Activated CD4-positive, CD25-positive, alpha-beta regulatory T cell treated with anti-CD3 and anti-CD28 coated beads, Interleukin-2, amount 50 U/mL, for 24 hours (primary cell): ENCODE measurements at regions not wholly inside any gene's neighbourhood (a gene's known extent, or its start where the extent isn't known, plus 50 kb on each side); places are given as distances from the start of the nearest gene placed in this dataset.
A peak's percentile ranks its signal among the peaks of the same experiment; 100 is the strongest.
"Not testable (repeated sequence)": the region's sequence is repeated elsewhere in the genome, so short reads cannot be mapped to it uniquely, and the experiment has no call there.

Source experiments
- ATAC-seq, 2 donors: fragments of 150-1000 bp; cut with Tn5 transposase; one replicate each; pipeline ENCODE4 v1.10.0; 2021; ENCODE audit warnings: mild to moderate bottlenecking in 1 of 2, moderate library complexity in 1 of 2

DNA sequence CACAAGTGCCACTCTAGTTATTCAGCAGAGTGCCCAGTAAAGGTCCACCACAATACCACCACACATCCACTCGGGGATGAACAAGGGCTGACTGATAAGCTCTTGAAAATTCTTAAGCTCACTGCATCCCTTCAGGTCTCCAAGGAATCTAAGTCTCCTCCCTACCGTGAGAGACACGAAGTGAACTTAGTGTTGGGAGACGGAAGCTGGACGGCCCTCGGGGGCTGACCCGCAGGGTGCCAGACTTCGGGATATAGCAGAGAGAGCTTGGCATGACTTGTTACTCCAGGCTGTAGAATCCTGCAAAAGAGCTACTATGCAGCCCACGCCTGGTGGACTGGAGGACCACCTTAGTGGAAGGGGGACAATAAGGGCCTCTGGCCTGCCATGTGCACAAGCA is 75.1 kb downstream of the LYZL1 start:
- not testable (repeated sequence) for ATAC-seq

- not testable (repeated sequence) for ATAC-seq
Measured at GRCh38 chr10:29366206-29366605, 77.3 kb downstream of the LYZL1 start.

- no peak for ATAC-seq
Measured at GRCh38 chr10:29369419-29369818, 80.5 kb downstream of the LYZL1 start.

- no peak for ATAC-seq
Measured at GRCh38 chr10:29370097-29371092, 81.5 kb downstream of the LYZL1 start.

DNA sequence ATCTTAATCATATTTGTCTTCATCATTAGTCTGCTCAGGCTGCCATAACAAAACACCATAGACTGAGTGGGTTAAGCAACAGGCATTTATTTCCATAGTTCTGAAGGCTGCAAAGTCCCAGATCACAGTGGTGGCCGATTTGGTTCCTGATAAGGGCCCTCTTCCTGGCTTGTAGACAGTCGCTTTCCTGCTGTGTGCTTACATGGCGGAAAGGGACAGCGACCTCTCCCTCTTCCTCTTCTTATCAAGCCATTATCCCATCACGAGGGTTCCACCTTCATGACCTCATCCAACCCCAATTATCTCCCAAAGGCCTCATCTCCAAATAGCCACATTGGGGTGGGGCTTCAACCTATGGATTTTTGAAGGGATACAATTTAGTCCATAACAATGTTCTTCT is 84.0 kb downstream of the LYZL1 start:
- ATAC-seq, result no peak

- no peak for ATAC-seq
Measured at GRCh38 chr10:29374162-29374561, 85.3 kb downstream of the LYZL1 start.

DNA sequence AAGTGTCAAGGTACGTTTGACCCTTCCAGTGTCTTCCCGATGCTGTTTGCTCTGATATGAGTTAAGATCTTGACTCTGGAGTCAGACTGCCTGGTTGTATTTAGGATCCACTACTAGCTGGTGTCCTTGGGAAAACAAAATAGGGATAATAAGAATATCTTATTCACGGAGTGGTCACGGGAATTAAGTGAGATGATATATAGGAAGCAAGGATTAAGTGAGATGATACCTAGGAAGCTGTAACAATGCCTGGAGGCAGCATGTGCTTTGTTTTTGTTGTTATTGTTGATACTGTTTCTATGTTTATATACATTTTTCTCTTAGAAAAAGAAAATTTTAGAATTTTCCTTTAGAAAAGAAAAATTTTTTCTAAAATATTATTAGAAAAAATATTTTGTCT is 87.0 kb downstream of the LYZL1 start:
- no peak for ATAC-seq

DNA sequence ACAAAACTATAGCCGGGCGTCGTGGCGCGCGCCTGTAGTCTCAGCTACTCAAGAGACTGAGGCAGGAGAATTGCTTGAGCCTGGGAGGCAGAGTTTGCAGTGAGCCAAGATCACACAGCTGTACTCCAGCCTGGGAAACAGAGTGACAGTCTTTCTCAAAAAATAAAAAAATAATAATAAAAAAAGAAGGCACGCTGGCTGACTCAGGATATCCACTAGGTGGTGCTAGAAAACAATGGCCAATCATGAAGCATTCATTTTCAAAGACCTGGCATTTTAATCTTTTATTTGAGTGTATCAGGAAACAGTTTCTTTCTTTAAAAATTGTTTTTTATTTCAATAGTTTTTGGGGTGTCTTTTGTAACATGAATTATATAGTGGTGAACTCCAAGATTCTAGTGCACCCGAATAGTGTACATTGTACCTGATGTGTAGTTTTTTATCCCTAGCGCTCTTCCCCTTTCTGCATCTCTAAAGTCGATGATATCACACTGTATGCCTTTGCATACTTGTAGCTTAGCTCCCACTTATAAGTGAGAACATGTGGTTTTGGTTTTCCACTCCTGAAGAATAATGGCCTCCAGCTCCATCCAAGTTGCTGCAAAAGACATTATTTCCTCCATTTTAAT is 88.6 kb downstream of the LYZL1 start:
- ATAC-seq, result no peak

- ATAC-seq, result no peak
Measured at GRCh38 chr10:29378106-29378505, 89.2 kb downstream of the LYZL1 start.

DNA sequence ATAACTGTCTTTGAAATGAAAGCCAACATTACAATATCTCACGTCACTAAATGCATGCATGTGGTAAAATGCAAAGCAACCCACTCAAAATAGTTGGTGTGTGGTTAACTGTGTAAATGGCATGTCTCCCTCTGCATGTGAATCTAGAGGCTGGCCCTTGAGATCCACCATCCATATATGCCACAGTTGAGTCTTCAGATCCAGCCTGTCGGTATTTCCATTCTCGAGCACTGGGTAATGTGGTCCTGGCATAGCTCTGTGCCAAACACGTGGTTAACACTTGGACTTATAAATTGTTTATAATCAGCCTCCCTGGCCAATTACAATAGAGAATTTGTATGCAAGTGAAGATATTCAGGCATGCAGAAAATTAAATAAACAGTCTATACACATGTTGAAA is 90.3 kb downstream of the LYZL1 start:
- no peak for ATAC-seq

DNA sequence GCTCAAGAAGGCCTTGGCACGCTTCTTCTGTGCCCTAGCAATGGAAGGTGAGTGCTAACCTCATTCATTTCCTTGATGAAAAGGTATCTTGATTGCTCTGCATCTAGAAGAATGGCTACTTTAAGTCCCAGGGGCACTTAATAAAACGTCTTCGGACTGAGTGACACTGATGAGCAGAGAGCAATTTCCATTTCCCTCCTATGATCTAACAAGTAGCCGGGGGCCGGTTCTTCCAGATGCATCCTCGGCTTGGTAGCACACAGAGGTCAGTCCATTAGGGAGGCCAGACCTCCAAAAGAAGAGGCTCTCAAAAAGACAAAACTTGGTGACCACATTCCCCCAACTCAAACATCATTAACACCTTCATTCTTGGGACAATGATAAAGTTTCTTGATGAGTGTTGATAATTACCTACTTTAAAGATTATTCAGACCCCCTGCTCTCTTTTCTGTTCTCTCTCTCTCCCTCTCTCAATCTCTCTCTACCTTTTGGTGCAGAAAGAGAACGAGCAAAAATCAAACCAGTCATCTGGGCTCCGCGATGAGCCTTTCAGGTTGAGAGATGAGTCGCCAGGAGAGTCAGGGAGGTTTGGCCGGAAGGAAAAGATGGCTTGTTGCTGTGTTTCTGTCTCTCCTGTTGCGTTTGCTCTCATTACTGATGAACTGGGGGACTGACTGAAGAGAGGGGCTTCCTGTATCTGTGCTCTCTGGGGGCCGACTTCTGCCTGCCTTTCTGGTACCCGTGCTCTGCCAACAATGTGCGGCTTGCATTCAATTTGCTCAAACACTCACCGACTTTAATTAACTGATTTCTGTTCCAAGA is 91.1 kb downstream of the LYZL1 start:
- peak in 1 of 2 donors; percentile 35 for ATAC-seq

DNA sequence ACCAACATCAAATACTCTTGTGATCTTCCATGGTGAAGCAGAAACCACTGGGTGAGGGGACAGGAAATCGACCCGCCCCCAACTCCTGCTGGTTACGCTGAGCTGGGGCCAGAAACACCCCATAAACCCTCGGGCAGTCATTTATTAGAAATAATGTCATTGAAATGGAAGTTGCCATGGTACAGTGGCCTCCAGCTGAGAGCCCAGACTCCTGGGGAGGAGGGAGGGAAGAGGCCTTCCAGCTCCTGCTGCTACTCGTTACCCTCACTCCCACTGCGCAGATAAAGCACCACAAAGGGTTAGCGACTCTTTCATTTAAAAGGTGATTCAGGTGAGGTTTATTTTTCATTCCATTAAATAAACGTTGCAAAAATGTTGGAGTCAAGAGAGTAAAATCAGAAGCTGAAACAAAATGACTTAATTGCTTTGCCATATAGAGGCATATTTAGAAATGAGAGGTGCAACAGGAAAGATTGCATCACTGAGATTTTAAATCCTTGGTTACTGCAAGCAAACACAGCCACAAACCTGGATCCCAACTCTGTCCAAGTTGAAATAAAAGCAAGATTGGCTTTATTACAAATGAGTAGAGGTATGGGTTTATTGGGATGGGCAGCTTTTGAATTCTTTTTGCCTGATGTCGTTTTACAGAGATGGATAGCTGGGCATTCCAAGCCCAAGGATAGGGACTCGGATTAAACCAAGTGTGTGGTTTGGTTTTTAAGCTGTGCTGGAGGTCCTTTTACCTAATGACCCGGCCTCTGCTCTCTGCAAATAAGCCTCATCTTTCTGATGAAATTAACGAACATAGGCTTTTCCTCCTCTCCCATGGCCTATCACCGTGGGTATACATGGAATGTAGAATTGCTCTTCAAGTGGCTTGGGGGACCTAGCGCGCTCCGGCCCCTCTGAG is 92.0 kb downstream of the LYZL1 start:
- not testable (repeated sequence) for ATAC-seq

DNA sequence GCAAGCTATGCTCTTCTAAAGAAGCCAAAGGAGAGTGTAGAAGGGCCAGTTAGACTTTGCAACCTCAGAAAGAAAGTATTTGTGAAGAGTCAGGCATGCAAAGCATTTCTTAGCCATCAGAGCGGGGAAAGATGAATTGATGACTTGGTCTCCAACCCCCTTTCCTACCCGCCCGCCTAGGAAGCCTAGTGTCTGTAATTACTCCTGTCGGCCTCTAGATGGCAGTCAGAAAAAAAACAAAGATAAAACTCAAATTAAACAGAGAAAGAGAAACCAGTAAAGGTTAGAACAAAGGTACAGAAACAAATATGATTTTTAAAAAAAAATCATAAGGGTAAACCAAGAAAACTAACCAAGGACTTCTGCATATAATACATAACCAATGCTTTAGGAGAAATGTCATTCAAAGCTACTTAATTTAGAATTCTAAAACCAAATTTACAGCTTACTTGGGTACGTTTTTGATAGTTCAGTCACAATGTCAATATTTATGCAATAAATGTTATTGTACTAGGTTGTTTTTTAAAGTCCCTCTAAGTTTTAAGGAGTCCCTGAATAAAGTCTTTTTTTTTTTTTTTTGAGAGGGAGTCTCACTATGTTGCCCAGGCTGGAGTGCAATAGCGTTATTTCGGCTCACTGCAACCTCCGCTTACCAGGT is 97.6 kb downstream of the LYZL1 start:
- ATAC-seq, result no peak

GRCh38 chr10:29387269-29387668 is 98.4 kb downstream of the LYZL1 start:
- ATAC-seq, result no peak

- ATAC-seq, result not testable (repeated sequence)
Measured at GRCh38 chr10:29388112-29388511, 99.2 kb downstream of the LYZL1 start.

- no peak for ATAC-seq
Measured at GRCh38 chr10:29389493-29389892, 100.6 kb downstream of the LYZL1 start.

- no peak for ATAC-seq
Measured at GRCh38 chr10:29389935-29390334, 101.1 kb downstream of the LYZL1 start.

DNA sequence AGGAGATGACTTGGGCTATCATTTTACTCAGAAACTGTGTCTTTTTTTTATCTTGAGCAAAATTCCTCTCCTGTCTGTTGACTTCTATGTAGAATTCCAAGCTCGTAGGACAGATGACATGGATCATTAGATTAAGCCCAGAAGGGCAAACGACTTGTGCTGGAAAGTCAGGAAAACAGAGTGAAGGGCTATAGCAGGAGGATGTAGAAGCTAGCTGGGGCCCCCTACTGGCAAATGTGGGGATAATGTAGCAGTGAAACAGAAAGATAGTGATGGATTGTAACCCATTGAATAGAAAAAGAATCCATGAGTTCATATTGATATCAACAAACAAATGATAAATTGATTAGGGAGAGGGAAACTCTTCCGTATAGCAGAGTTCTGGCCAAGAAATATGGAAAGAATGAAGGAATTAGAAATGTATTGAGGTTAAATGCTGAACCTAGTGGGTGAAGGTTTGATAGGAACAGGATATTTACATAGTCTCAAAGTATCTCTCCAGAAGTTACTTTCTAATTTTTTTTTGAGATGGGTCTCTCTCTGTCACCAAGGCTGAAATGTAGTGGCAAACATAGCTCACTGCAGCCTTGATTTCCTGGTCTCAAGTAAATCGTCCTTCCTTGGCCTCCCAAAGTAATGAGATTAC is 103.6 kb downstream of the LYZL1 start:
- ATAC-seq, result no peak

DNA sequence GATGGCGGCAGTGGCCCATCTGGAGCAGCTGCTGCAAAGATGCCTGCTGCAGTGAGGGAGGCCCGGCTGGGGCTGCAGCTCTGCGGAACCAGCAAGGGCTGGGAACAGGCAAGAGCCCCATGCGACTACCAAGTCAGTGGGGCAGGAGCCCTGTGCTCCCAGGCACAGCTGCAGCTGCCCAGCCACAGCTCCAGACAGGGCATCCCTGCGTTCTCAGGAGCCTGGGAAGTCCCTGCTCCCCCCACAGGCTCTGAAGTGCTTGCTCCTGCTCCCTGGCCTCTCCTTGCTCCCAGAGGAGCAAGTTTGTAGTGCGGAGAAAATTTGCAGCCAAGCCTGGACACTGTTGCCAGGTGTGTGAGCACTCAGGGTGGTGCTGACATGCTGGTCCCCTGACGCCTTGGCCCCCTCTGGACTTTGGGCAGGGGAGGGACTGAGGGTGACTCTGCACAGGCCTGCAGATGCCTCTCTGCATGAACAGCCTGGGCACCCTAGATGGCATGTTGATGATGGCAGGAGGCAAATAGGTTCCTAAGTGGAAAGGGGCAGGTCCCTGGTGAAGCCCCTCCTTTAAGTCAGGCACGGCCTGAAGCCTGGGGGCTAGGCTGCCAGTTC is 105.6 kb downstream of the LYZL1 start:
- no peak for ATAC-seq

DNA sequence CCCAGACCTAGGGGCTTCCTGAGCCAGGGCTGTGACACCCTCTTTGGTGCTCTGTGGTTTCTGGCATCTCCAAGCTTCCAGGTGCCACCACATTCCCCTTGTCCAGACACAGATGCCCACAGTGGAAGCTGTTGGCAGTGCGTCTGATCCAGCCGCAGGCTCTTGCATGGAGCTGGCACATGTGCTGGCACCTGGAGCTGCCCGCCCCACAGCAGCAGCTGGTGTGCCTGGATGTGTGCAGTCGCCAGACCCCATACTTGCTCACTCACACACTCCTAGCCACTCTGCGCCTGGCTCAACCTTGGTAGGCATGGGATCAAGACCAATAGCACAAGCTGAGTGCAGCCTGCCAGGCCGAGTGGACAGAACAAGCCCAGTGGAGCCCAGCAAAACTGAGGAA is 106.5 kb downstream of the LYZL1 start:
- no peak for ATAC-seq

GRCh38 chr10:29397221-29397620 is 108.4 kb downstream of the LYZL1 start:
- ATAC-seq, result no peak
